H1 (cell line): ENCODE measurements at regions not wholly inside any gene's neighbourhood (a gene's known extent, or its start where the extent isn't known, plus 50 kb on each side); places are given as distances from the start of the nearest gene placed in this dataset.

Experiments used
- CHD2 ChIP-seq: IDR thresholded peaks from 2 replicates; pipeline ENCODE4 v1.6.1; 2012; ENCODE audit warnings: low read length, improper control_type of control experiment
- EP300 ChIP-seq, 2 experiments: IDR thresholded peaks; 1 replicate in 1 of 2; 2 replicates in 1 of 2; pipeline ENCODE4 v1.6.1; 2011 to 2012; ENCODE audit warnings: low read depth in 2 of 2, low read length in 2 of 2, mild to moderate bottlenecking in 2 of 2, borderline replicate concordance in 1 of 2, inconsistent platforms in 1 of 2, moderate library complexity in 1 of 2
- POLR2A ChIP-seq, 2 experiments: IDR thresholded peaks; 1 replicate in 1 of 2; 2 replicates in 1 of 2; pipeline ENCODE4 v1.6.1; 2011; ENCODE audit warnings: low read depth in 2 of 2, low read length in 2 of 2, mild to moderate bottlenecking in 2 of 2; ENCODE audit errors: control extremely low read depth in 1 of 2
- RXRA ChIP-seq: IDR thresholded peaks from 2 replicates; pipeline ENCODE4 v1.6.1; 2011; ENCODE audit warnings: low read depth, mild to moderate bottlenecking, low read length, moderate library complexity; ENCODE audit not compliant: insufficient read depth

GRCh38 chr2:12269041-12269972 lies 447.4 kb upstream of the TRIB2 start:
- TF ChIP-seq EP300 (IDR thresholded peaks at IDR 0.05; ENCODE audit: borderline replicate concordance in 1 of 2, low read depth in 2 of 2, low read length in 2 of 2) (no peak), CHD2 (no peak), POLR2A (IDR thresholded peaks at IDR 0.05; ENCODE audit: control extremely low read depth in 1 of 2, low read depth in 2 of 2, low read length in 2 of 2) (no peak), RXRA (no peak)
